Embryonic facial prominence (tissue), 1 donor: ENCODE measurements at regions not wholly inside any gene's neighbourhood (a gene's known extent, or its start where the extent isn't known, plus 50 kb on each side); places are given as distances from the start of the nearest gene placed in this dataset.
"Not testable (repeated sequence)": the region's sequence is repeated elsewhere in the genome, so short reads cannot be mapped to it uniquely, and the experiment has no call there.

Experiments used
- DNase-seq: peaks from one replicate; pipeline ENCODE4 v3.0.0-alpha.2; 2016; ENCODE audit errors: extremely low spot score

DNA sequence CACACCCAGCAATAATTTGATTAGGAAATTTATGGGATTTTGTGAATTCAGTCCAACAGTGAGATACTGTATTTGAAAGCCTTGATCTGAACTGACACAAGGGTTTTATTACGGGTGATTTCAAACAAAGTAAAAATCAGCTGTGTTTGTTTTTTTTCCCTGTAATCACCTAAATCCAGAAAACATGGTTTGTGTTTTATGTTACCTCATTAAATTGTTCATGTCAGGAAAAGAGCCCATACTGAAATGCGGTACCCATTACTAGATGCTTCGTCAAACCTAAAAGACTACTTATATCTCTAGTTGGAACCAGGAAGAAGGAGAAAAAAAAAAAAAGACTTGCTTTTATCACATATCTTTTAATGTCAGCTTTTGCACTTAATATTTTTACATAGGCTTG, 811.9 kb upstream of the RGS18 start:
- no peak for DNase-seq

DNA sequence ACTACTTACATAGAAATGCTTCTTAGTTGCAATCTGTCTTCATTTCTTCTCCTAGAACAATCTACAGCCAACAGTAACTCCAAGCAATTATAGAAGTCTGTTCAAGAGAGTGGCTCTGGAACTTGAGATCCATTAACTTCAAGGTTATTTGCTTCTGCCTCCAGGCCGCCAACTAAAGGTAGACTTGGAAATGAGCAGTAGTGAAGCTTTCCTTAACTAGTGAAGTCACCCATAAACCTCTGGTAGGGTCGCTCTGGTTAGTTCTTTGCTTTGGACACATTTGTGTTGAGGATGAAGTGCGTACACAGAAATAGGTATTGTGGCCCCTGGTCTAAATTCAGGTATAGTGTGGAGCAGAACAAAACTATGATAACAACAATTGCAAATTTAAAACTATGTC, 809.9 kb upstream of the RGS18 start:
- no peak for DNase-seq

DNA sequence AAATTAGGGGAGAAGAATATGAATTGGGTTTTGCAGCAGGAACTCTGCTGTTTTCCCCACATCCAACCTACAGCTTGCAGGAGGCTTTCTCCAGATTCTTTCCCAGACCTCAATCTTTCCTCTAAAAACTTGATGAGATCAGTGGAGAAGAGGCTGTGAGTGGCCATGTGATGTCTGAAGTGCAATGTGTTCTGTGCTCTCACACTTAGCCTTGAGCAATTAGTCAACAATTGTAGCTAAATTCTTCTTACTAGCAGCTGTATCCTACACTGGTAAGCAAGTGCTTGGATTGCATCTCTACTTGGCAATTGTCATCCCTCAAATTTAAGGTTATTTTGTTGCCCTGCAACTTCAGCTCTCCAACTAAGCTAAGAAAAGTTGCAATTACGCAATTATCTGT, 807.3 kb upstream of the RGS18 start:
- DNase-seq, result no peak

DNA sequence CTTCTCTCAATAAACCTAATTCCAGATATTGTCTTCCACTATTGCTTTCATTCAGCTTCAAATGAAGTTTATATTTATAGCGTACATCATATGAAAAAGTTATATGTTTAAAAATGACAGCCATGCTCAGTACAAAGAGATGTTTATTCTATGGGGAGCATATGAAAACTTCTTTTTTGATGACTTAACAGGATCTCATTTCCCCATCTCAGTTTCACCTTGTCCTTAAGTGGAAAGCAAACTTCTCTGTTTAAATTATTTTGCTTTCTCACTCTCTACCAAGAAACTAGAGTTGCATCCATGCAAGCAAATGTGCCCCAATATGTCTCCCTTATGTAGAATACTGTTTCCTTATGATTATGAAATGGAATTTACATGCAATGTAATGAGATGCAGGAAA, 799.5 kb upstream of the RGS18 start:
- DNase-seq, result no peak

DNA sequence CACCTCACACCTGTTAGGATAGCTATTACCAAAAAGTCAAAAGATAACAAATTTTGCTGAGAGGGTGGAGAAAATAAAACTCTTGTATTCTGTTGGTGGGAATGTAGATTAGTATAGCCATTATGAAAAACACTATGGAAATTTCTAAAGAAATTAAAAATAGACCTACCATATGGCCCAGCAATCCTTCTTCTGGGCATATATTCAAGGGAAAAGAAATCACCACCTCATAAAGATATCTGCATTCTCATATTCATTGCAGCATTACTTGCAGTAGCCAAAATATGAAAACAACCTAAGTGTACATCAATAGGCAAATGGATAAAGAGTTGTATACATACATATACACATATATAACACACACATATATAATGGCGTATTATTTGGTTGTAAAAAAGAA, 791.6 kb upstream of the RGS18 start:
- no peak for DNase-seq

DNA sequence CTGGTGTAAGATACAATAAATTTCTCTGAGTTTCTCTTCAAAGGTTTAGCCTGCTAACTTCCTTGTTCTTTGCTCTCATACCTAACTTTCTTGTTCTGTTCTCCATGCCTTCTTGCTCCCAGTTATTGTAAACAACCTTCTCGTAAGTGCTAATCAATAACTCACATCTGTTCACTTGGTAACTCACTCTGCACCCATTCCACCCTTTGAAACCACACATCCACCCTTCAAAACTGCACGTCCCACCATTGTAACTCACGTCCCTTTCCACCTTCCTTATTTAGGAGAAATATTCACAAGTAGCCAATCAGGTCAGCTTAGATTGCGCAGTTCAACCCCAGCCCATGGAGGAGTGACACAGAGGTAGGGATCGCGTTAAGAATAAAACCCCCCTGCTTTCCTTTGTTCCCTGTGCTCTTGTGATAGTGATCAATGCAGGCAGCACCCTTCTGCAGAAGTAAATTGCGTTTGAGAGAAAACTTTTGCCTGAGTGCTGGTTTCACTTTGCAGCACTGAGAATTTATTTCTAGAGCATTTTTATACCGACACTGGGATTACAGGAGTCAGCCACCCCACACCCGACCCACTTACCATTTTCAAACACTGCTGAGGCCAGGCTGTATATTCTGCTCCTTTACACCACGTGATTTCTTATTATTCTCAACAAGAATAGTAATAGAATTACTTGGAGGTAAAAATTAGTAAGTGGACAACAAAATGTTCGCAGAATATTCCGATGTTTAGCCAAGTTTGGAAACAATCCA, 789.2 kb upstream of the RGS18 start:
- no peak for DNase-seq

DNA sequence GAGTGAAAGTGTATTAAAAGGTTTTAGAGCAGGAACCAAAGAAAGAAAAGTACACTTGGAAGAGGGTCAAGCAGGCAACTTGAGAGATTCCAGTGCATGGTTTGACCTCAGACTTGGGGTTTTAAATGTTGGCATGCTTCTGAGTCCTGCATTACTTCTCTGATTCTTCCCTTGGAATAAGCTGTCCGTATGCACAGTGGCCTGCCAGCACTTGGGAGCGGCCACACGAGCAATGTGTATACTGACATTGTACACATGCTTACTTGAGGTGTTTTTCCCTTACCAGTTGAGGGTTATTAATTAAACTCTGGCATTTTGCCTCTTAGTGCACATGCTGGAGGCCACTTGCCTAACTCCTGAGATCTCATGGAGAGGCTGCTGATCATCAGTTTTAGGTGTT, 786.6 kb upstream of the RGS18 start:
- DNase-seq, result no peak

DNA sequence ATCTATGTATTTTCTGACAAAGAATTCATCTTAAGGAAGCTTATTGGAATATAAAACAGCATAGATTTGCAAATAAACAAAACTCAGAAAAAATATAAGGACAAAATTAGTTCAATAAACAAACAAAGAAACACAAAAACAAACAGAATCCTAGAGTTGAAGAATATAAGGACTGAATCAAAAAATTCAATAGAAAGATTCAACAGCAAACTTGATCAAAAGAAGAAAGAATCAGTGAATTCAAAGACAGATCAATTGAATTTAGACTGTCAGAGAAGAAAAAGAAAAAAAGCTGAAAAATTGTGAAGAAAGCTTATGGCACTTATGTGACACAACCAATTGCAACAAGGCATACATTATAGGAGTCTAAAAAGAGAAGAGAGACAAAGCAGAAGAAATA, 770.0 kb upstream of the RGS18 start:
- no peak for DNase-seq

DNA sequence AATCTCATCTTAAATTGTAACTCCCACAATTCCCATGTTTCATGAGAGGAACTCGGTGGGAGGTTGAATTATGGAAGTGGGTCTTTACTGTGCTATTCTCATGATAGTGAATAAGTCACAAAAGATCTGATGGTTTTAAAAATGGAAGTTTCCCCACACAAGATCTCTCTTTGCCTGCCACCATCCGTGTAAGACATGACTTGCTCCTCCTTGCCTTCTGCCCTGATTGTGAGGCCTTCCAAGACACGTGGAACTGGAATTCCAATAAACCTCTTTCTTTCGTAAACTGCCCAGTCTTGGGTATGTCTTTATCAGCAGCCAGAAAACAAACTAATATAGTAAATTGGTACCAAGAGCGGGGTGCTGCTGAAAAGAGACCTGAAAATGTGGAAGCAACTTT, 761.6 kb upstream of the RGS18 start:
- no peak for DNase-seq

DNA sequence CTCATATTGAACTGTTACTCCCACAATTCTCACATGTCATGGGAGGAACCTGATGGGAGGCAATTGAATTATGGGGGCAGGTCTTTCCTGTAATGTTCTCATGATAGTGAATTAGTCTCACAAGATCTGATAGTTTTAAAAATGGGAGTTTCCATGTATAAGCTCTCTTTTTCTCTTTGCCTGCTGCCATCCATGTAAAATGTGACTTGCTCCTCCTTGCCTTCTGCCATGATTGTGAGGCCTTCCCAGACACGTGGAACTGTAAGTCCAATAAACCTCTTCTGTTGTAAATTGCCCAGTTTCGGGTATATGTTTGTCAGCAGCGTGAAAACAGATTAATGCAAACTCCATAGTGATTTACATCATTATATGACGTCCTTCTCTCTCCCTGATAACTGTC, 759.7 kb upstream of the RGS18 start:
- DNase-seq, result no peak

DNA sequence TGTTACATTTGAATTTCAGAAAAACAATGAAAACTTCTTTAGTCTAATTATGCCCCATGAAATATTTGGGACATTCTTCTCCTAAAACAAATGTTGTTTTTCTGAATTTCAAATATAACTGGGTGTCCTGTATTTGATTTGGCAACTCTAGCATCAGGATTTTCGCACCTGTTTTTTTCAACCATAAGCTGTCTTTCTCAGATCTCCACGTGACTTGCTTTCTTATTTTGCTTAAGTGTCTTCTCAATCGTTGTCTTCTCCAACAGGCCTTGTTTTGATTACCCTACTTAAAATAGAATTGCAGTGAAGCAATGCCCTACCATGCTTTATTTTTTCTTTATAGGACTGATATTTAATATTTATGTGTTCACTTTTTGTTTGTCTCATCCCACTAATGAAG, 752.8 kb upstream of the RGS18 start:
- no peak for DNase-seq

DNA sequence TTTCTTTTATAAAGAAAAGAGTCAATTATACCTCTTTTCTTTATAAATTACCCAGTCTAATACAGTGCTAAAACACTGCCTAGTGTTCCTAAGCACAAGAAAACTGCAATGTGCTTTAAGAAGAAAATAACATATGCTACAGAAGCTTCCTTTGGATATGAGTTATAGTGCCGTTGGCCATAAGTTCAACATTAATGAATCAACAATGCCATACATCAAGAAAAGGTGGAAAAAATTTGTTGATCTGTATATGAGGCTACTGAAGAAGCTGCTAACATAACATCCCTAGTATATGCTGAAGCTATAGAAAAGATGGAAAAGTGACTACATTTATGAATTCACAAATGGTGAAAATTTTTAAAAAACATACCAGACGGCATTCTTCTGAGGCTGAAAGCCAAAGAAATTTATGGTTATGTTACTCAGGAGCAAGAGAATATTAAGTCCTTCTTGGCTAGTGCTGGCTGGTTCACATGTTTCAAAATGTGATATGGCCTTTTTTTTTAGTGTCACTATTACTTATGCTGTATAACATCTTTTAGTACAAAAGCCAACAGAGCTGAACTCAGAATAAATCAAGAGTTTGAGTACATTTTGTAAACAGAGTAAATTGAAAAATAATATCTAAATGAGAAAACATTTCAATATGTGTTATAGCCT, 743.2 kb upstream of the RGS18 start:
- no peak for DNase-seq

DNA sequence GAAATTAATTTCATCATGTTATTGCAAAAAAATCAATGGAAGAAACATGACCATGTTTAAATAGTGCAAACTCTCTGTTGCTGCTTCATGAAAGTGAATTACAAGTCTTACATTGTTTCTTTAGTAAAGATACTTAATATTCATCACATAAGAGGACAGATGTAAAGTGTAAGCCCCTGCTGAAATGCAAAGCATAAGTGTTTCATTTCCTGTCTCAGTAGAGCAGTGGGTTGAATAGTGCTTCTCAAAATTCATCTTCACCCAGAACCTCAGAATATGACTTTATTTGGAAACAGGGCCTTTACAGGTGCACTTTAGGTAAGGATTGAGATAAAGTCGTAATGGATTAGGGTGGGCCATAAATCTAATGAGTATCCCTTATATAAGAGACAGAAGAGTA, 738.4 kb upstream of the RGS18 start:
- DNase-seq, result no peak

DNA sequence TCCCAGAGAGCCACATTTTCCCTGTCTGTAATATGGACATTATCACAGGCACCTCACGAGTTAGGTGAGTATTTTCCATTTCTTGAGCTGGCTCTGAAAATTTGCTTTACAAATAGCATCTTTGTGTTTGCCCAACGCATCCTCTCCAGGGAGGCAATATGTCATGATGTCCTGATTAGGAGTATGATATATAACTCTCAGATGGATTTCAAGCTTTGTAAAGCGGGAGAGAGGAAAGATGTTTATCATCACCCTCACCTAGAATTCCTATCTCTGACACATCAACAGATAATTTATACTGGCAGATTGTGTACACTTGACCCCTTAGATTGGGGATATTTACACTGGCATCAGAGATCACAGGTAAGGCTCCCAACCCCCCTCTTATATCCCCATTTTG, 730.7 kb upstream of the RGS18 start:
- no peak for DNase-seq

DNA sequence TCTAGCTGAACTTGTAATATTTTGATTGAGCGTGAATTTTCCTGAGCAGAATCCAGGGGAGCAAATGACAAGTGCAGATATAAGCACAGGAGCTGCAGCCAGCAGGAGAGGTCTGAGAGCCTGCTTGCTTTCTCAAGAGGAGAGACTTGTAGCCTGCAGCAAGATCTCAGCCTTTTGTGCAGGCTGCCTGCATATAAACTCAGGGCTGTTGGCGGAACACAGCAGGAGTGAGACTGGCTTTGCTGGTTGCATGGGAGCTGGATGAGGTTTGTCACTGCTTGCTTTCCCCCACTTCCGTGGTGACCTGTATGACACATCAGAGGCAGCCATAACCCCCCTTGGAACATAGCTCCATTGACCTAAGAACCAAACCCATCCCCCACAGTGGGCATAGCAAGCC, 725.4 kb upstream of the RGS18 start:
- no peak for DNase-seq

DNA sequence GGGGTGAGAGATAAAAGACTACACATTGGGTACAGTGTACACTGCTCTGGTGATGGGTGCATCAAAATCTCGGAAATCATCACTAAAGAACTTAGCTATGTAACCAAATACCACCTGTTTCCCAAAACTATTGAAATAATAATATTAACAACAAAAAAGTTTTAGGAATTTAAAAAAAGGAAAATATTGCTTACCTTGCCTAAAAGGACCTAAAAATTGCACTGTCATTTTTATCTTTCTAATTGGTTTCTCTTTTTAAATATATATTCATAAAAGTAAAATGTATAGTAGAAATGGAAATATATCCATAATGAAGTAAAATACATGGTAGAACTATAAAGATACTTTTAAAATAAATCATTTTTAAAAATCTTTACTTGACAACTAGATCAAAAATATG, 719.3 kb upstream of the RGS18 start:
- DNase-seq, result no peak

DNA sequence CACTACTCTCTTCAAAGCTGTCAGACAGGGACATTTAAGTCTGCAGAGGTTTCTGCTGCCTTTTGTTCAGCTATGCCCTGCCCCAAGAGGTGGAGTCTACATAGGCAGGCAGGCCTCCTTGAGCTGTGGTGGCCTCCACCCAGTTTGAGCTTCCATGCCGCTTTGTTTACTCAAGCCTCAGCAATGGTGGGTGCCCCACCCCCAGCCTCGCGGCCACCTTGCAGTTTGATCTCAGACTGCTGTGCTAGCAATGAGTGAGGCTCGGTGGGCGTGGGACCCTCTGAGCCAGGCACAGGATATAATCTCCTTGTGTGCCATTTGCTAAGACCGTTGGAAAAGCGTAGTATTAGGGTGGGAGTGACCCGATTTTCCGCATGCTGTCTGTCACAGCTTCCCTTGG, 710.0 kb upstream of the RGS18 start:
- not testable (repeated sequence) for DNase-seq

DNA sequence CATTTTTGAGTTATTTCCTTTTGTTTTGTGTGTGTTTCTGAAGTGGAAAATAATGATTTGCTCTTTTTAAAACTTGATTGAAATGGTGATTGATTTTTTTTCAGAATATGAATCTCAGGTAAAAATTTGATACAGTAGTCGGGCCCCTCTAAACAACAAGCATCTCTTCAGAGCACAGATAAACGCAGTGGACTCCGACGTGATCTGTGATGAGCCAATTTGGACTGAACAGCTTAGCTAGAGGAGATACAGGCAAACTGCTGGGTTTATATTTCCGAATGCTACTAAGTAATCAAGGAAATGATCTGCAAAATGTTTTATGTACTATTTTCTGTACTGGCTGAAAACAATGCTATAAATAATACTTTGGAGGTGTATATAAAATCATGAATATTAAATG, 705.7 kb upstream of the RGS18 start:
- DNase-seq, result no peak

DNA sequence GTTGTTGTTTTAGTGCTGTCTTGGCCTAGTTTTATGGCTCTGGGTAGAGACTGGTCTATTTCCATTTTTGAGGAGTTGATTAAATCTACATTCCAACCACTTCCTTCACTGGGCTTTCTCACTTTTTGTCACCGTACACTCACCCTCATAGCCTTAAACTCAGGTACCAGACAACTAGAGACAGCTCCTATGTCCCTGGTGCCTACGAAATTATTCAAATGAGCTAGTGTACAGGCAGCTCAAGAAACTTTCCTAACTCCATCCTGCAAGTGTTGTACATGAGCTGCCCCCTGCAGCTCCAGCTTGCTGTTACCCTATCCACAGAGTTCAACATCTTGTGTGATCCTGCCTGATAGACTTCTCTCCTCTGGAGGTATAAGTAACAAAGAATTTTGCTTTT, 704.8 kb upstream of the RGS18 start:
- DNase-seq, result no peak

DNA sequence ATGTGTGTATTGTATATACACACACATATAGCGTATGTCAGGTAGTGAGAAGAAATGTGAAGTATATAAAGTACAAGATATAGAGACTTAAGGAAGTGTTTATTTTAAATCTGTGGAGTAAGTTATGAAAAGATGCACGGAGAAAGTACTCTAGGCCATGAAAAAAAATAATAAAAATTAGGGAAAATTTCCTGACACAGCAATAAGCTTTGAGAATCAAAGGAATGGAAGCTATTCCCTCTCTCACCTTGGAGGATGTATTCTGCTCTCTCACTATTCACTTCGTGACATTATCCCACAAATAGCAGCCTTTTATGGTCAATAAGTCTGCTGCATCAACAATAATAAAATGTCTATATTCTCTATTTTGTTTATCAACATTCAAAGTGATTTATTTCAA, 700.4 kb upstream of the RGS18 start:
- no peak for DNase-seq

DNA sequence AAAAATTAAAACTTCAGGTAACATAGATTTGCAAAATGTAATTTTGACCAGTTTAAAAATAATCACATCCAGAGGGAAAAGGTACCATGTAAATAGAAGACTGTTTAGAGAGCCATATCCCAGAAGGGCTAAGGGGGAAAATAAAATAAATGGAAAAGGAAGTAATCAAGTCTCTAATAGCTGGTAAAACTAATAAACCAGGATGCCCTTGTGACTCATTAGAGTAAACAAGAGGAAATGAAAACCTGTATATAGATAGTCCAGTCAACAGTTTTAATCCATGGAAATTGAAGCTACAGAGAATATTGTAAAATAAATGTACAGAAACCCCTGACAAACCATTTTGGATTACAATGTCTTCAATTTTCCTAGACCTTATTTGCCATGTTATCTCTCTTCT, 698.0 kb upstream of the RGS18 start:
- no peak for DNase-seq

DNA sequence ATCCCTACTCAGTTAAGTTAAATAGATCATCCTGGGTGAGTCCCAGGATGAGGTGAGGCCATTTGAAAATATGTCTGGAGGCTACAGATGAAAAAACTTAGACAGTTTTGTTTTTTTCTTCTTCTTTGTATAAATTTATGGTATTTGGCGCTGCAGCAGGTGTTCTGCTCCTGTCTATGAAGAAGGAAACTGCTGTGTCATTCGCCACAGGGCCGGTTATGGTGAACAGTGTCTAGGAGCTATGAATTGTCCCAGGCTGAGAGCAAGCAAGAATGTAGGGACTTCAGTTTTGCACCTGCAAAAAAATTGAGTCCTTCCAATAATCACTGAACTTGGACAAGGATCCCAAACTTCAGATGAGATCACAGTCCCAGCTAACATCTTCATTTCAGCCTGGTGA, 674.3 kb upstream of the RGS18 start:
- DNase-seq, result no peak

DNA sequence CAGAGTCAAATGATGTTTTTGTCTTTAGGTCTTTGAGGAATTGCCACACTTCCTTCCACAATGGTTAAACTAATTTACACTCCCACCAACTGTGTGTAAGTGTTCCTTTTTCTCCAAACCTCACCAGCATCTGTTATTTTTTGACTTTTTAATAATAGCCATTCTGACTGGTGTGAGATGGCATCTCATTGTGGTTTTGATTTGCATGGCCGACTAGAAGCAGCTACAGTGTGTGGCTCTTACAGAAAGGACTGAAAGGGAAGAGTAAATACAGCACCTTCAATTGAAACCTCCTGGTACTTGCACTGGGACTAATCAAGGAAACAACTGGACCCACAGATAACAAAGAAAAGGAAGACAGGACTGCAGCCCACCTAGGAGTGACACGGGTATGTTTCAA, 668.0 kb upstream of the RGS18 start:
- DNase-seq, result no peak

DNA sequence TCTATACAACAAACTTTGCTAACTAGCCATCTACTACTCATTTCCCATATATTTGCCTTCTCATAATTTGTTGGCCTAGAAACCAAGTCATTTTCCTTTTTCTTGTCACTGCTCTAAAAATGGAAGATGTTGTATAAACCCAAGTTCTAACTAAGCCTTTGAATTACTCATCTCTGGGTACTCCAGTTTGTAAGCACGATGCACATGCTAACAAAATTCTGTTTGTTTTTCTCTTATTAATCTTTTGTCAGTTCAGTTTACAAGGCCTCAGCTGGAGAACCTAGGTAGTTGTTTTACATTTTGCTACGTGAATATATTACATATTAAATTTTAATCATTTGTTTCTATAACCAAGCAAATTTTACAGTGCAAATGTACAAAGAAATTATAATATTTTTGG, 663.2 kb upstream of the RGS18 start:
- no peak for DNase-seq
